ENCODE measurements at regions not wholly inside any gene's neighbourhood (a gene's known extent, or its start where the extent isn't known, plus 50 kb on each side); places are given as distances from the start of the nearest gene placed in this dataset.

DNA sequence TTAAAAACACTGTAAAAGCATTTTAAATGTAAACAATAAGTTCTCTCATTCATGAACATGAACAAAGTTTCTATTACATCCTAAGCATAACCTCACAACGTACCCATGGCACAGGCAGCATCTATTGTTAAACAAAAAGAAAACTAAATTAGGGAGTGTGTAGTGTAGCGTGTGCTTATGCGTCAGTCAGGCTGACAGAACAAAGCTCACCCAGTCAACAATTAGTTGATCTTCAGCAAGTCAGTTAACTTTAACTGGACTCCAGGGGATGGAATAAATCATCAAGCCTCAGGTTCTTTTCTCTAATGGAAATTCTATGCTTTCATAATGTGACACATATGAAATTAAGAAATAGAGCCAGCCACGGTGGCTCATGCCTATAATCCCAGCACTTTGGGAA is 91.6 kb upstream of the ODAD2 start (continued):
- TF ChIP-seq EP300 (IDR thresholded peaks at IDR 0.05; ENCODE audit: low read length) (no peak), KAT2B (IDR thresholded peaks at IDR 0.05; ENCODE audit: low read depth, low read length) (no peak), NR2C1 (IDR thresholded peaks at IDR 0.05) (no peak), NR2C1 (tag; IDR thresholded peaks at IDR 0.05) (no peak), FOXP1 (CRISPR knock-in tag; IDR thresholded peaks at IDR 0.05) (no peak)

DNA sequence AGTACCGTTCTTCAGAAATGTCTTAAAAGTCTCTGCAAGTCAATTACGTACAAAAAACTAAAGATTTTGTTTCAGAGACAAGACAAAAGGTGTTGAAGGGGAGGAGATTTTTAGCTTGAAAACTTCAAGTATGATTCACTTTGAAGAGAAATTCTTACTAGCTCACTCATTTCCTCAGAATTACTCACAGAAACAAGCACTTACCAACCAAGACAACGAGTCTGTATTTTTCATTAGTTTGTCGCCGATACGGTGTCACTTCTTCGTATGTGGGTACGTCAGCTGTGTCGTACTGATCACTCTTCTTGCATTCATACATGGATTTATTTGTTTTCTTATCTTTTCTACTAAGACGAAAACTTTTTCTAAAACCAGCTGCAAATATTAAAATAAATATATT is 90.6 kb upstream of the ODAD2 start:
- Histone ChIP-seq H3K9me1 (ENCODE audit: control insufficient read depth, insufficient read depth, low read length) (no peaks in the 10 kb centered on the region), H3K9me3 (replicated peaks; ENCODE audit: control insufficient read depth, insufficient read depth, low read depth, low read length) (no peaks in the 10 kb centered on the region), H3K79me2 (ENCODE audit: control insufficient read depth, insufficient read depth, low read length) (no peaks in the 10 kb centered on the region), H2AFZ (ENCODE audit: low read depth, low read length) (no peak overlapping the region), H3K9ac (ENCODE audit: insufficient read depth in 1 of 2, low read depth in 2 of 2, low read length in 2 of 2) (no peak overlapping the region), H3K27me3 (ENCODE audit: control insufficient read depth in 2 of 2, insufficient read depth in 2 of 2, low read length in 2 of 2) (no peaks in the 10 kb centered on the region), H3K4me2 (ENCODE audit: insufficient read depth, low read length) (no peak overlapping the region), H3K4me1 (replicated peaks in 1 of 2; ENCODE audit: control insufficient read depth in 2 of 2, insufficient read depth in 2 of 2, low read length in 2 of 2) (no peaks in the 10 kb centered on the region), H4K20me1 (replicated peaks; ENCODE audit: control insufficient read depth, insufficient read depth, low read length) (no peaks in the 10 kb centered on the region), H3K36me3 (ENCODE audit: control insufficient read depth, insufficient read depth, low read length) (no peaks in the 10 kb centered on the region), H3K4me3 (no peak overlapping the region), H3K27ac (ENCODE audit: extremely low read depth, low read depth, low read length) (no peak overlapping the region)
- no peak for DNase-seq (ENCODE audit: extremely low read depth in 1 of 4, low spot score in 3 of 4)
- ATAC-seq, result no peak
- intact Hi-C loops (cut with micrococcal nuclease), result no loop called here
- BruUV-seq (replicated peaks), result no TSS peak
- CTCF ChIA-PET (ENCODE audit: low intra/inter-chr PET ratio), result no interaction called here
- in situ Hi-C loops (cut with MboI), result no loop called here
- FAIRE-seq, result no peak
- POLR2A ChIA-PET, result interaction anchor here (1.0 kb wide), 1 partner anchor 31 kb away, joined by 3 read pairs; no protein-coding TSS in a partner anchor
- 10% methylated on average over 10 of the region's 10 CpGs for WGBS (ENCODE audit: insufficient coverage, low coverage, missing lambda C conversion rate)
- TF ChIP-seq JUNB (CRISPR knock-in tag; conservative IDR thresholded peaks at IDR 0.05) (no peak), HSF4 (CRISPR knock-in tag; IDR thresholded peaks at IDR 0.05; ENCODE audit: borderline replicate concordance) (no peak), IRF2 (CRISPR knock-in tag; IDR thresholded peaks at IDR 0.05) (no peak), ZNF316 (IDR thresholded peaks at IDR 0.05) (no peak)
- TF ChIP-seq, protein P1, sequence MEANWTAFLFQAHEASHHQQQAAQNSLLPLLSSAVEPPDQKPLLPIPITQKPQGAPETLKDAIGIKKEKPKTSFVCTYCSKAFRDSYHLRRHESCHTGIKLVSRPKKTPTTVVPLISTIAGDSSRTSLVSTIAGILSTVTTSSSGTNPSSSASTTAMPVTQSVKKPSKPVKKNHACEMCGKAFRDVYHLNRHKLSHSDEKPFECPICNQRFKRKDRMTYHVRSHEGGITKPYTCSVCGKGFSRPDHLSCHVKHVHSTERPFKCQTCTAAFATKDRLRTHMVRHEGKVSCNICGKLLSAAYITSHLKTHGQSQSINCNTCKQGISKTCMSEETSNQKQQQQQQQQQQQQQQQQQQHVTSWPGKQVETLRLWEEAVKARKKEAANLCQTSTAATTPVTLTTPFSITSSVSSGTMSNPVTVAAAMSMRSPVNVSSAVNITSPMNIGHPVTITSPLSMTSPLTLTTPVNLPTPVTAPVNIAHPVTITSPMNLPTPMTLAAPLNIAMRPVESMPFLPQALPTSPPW (CRISPR knock-in tag; IDR thresholded peaks at IDR 0.05), result no peak
